CD4-positive, alpha-beta T cell treated with Interleukin-15 for 4 hours (primary cell): ENCODE measurements at regions not wholly inside any gene's neighbourhood (a gene's known extent, or its start where the extent isn't known, plus 50 kb on each side); places are given as distances from the start of the nearest gene placed in this dataset.
"Not testable (repeated sequence)": the region's sequence is repeated elsewhere in the genome, so short reads cannot be mapped to it uniquely, and the experiment has no call there.

ENCODE experiments used
- DNase-seq: peaks from one replicate; pipeline ENCODE4 v3.0.0-alpha.2; 2020; ENCODE audit warnings: low spot score

- DNase-seq: not testable (repeated sequence)
Observed at GRCh38 chr7:97234494-97234893, 117.0 kb downstream of the SDHAF3 start.

- DNase-seq: no peak
Observed at GRCh38 chr7:97246317-97246716, 128.8 kb downstream of the SDHAF3 start.

GRCh38 chr7:97258187-97258586 is 140.7 kb downstream of the SDHAF3 start:
- not testable (repeated sequence) for DNase-seq

- no peak for DNase-seq
Observed at GRCh38 chr7:97269741-97270140, 152.2 kb downstream of the SDHAF3 start.

- no peak for DNase-seq
Observed at GRCh38 chr7:97270280-97270679, 152.8 kb downstream of the SDHAF3 start.

- no peak for DNase-seq
Observed at GRCh38 chr7:97271619-97272018, 154.1 kb downstream of the SDHAF3 start.

- no peak for DNase-seq
Observed at GRCh38 chr7:97272237-97272975, 154.9 kb downstream of the SDHAF3 start.

- DNase-seq: no peak
Observed at GRCh38 chr7:97275475-97275874, 158.0 kb downstream of the SDHAF3 start.

- no peak for DNase-seq
Observed at GRCh38 chr7:97280950-97281349, 163.5 kb downstream of the SDHAF3 start.

- no peak for DNase-seq
Observed at GRCh38 chr7:97285348-97285747, 167.8 kb downstream of the SDHAF3 start.

GRCh38 chr7:97293031-97293430 is 175.5 kb downstream of the SDHAF3 start:
- DNase-seq: no peak

GRCh38 chr7:97298561-97298960 is 181.1 kb downstream of the SDHAF3 start:
- no peak for DNase-seq

- DNase-seq: no peak
Observed at GRCh38 chr7:97305589-97305988, 188.1 kb downstream of the SDHAF3 start.

- no peak for DNase-seq
Observed at GRCh38 chr7:97307521-97308108, 190.1 kb downstream of the SDHAF3 start.

GRCh38 chr7:97313900-97314299 is 196.4 kb downstream of the SDHAF3 start:
- no peak for DNase-seq

GRCh38 chr7:97317575-97317974 is 200.1 kb downstream of the SDHAF3 start:
- DNase-seq: no peak

- DNase-seq: not testable (repeated sequence)
Observed at GRCh38 chr7:97329871-97330270, 212.4 kb downstream of the SDHAF3 start.

GRCh38 chr7:97337849-97338248 is 220.4 kb downstream of the SDHAF3 start:
- no peak for DNase-seq

GRCh38 chr7:97342512-97342911 is 225.0 kb downstream of the SDHAF3 start:
- no peak for DNase-seq

GRCh38 chr7:97346349-97346748 is 228.9 kb downstream of the SDHAF3 start:
- no peak for DNase-seq

- no peak for DNase-seq
Observed at GRCh38 chr7:97351488-97351887, 234.0 kb downstream of the SDHAF3 start.

- no peak for DNase-seq
Observed at GRCh38 chr7:97357459-97357858, 240.0 kb downstream of the SDHAF3 start.

- no peak for DNase-seq
Observed at GRCh38 chr7:97372882-97373281, 255.4 kb downstream of the SDHAF3 start.

- DNase-seq: no peak
Observed at GRCh38 chr7:97373736-97374135, 256.2 kb downstream of the SDHAF3 start.
